ENCODE measurements at regions not wholly inside any gene's neighbourhood (a gene's known extent, or its start where the extent isn't known, plus 50 kb on each side); places are given as distances from the start of the nearest gene placed in this dataset.

GRCh38 chr17:71485426-71485825 lies 635.4 kb upstream of the SOX9 start:
- TF ChIP-seq MYC (IDR thresholded peaks at IDR 0.05; ENCODE audit: low read depth, low read length) (no peak), POLR2A (IDR thresholded peaks at IDR 0.05; ENCODE audit: low read depth, low read length) (no peak), CTCF (IDR thresholded peaks at IDR 0.05; ENCODE audit: extremely low read depth in 1 of 2, insufficient read depth in 1 of 2, low read depth in 1 of 2, low read length in 2 of 2) (no peak), FOS (IDR thresholded peaks at IDR 0.05; ENCODE audit: borderline replicate concordance, insufficient read depth, low read length) (no peak), POLR2AphosphoS5 (IDR thresholded peaks at IDR 0.05; ENCODE audit: insufficient read depth, low read depth, low read length) (no peak), JUN (IDR thresholded peaks at IDR 0.05; ENCODE audit: borderline replicate concordance, insufficient read depth, insufficient read length, low read depth) (no peak), GATA2 (IDR thresholded peaks at IDR 0.05; ENCODE audit: insufficient read depth, insufficient read length, low read depth, low read length) (no peak), MAX (IDR thresholded peaks at IDR 0.05; ENCODE audit: insufficient read depth, insufficient read length) (no peak), EZH2 (IDR thresholded peaks at IDR 0.05; ENCODE audit: borderline replicate concordance, low read depth, low read length, severe bottlenecking) (no peak)
- DNase-seq (ENCODE audit: low read depth, low spot score) (no peak), FAIRE-seq (no peak)
- no peaks in the 10 kb centered on the region for H4K20me1 ChIP-seq (replicated peaks; ENCODE audit: control insufficient read depth, extremely low read depth, insufficient read depth, low read length)
- H3K36me3 ChIP-seq (ENCODE audit: control insufficient read depth in 2 of 2, extremely low read depth in 1 of 2, insufficient read depth in 2 of 2, low read length in 2 of 2): no peaks in the 10 kb centered on the region
- no peak overlapping the region for H3K4me2 ChIP-seq (ENCODE audit: insufficient read depth, low read length)
- no peaks in the 10 kb centered on the region for H3K4me1 ChIP-seq (ENCODE audit: control insufficient read depth, extremely low read depth, insufficient read depth, low read length)
- no peak overlapping the region for H2AFZ ChIP-seq (ENCODE audit: low read depth, low read length)
- intact Hi-C loops (cut with micrococcal nuclease): no loop called here
- ChIA-PET CTCF (interaction anchor here (1.0 kb wide), 1 partner anchor 102 kb away, joined by 3 read pairs; no protein-coding TSS in a partner anchor), POLR2A (no interaction called here)
- H3K9me1 ChIP-seq (replicated peaks; ENCODE audit: control insufficient read depth, extremely low read depth, insufficient read depth, low read length): no peaks in the 10 kb centered on the region
- no peak overlapping the region for H3K9ac ChIP-seq (replicated peaks; ENCODE audit: extremely low read depth, insufficient read depth, low read length)
- H3K27ac ChIP-seq (ENCODE audit: insufficient read depth, low read depth, low read length): no peak overlapping the region
- dilution Hi-C loops (cut with MboI; ENCODE audit: extremely low pct_ligation_motif_present, low sequenced_read_pairs): no loop called here
- no peaks in the 10 kb centered on the region for H3K79me2 ChIP-seq (ENCODE audit: control insufficient read depth, insufficient read depth, low read length)
- no TSS peak for BruUV-seq (replicated peaks)
- no peak overlapping the region for H3K4me3 ChIP-seq (replicated peaks in 1 of 3; ENCODE audit: insufficient read depth in 1 of 3, low read depth in 1 of 3, low read length in 3 of 3)
- H3K9me3 ChIP-seq (replicated peaks; ENCODE audit: control insufficient read depth, insufficient read depth, low read length): no peaks in the 10 kb centered on the region
- H3K27me3 ChIP-seq (ENCODE audit: control insufficient read depth in 2 of 2, insufficient read depth in 2 of 2, low read length in 2 of 2): no peaks in the 10 kb centered on the region

Measured in endothelial cell of umbilical vein (primary cell).